Esophagus squamous epithelium (tissue), 4 donors: ENCODE measurements at regions not wholly inside any gene's neighbourhood (a gene's known extent, or its start where the extent isn't known, plus 50 kb on each side); places are given as distances from the start of the nearest gene placed in this dataset.

Experiments
- POLR2A ChIP-seq, 4 donors: fragments of 450-650 bp; IDR thresholded peaks; one replicate each; pipeline ENCODE4 v1.6.1; 2017; ENCODE audit warnings: antibody characterized with exemption in 4 of 4, mild to moderate bottlenecking in 4 of 4, moderate library complexity in 3 of 4
- TF ChIP-seq, protein P1 (sequence below), 6 experiments: fragments of 450-650 bp in 4 of 6; fragments of 200-600 bp in 2 of 6; sonication (generic) in 2 of 6; IDR thresholded peaks; one replicate each; pipeline ENCODE4 v1.5.1; 2016 to 2019; ENCODE audit warnings: antibody characterized with exemption in 6 of 6, mild to moderate bottlenecking in 4 of 6, moderate library complexity in 4 of 6

DNA sequence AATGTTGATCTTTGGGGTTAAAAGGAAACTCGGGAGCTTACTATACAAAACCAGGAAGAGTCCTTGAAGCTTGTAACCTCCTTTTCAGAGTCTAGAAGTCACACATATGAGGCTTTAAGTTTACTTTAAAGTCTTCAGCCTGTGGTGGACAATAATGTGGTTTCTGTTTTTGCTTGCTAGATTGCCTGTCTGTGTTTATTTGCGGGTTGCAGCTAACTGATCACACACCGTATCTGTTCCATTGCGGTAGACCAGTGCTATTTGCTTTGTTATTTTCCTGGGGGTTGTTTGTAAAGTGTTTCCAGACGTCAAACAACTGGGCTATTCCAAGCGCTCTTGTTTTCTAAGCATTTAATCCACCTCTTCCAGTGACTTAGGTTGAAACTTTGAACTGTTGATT lies 143.0 kb upstream of the GYPA start:
- TF ChIP-seq, protein P1, sequence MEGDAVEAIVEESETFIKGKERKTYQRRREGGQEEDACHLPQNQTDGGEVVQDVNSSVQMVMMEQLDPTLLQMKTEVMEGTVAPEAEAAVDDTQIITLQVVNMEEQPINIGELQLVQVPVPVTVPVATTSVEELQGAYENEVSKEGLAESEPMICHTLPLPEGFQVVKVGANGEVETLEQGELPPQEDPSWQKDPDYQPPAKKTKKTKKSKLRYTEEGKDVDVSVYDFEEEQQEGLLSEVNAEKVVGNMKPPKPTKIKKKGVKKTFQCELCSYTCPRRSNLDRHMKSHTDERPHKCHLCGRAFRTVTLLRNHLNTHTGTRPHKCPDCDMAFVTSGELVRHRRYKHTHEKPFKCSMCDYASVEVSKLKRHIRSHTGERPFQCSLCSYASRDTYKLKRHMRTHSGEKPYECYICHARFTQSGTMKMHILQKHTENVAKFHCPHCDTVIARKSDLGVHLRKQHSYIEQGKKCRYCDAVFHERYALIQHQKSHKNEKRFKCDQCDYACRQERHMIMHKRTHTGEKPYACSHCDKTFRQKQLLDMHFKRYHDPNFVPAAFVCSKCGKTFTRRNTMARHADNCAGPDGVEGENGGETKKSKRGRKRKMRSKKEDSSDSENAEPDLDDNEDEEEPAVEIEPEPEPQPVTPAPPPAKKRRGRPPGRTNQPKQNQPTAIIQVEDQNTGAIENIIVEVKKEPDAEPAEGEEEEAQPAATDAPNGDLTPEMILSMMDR (IDR thresholded peaks at IDR 0.05), result no peak
- TF ChIP-seq POLR2A (IDR thresholded peaks at IDR 0.05), result no peak
